Ectodermal cell (in vitro differentiated cells): ENCODE measurements at regions not wholly inside any gene's neighbourhood (a gene's known extent, or its start where the extent isn't known, plus 50 kb on each side); places are given as distances from the start of the nearest gene placed in this dataset.

Source experiments
- H3K27ac ChIP-seq: 2 replicates; pipeline ENCODE4 v1.7.0; 2013; ENCODE audit warnings: mild to moderate bottlenecking, low read depth, low read length; ENCODE audit not compliant: insufficient read depth, poor library complexity, severe bottlenecking
- H3K27me3 ChIP-seq: 2 replicates; pipeline ENCODE4 v1.7.0; 2013; ENCODE audit warnings: mild to moderate bottlenecking, low read length; ENCODE audit not compliant: insufficient read depth, control insufficient read depth, poor library complexity, severe bottlenecking
- H3K36me3 ChIP-seq: one replicate; pipeline ENCODE4 v1.7.0; 2013; ENCODE audit warnings: low read length; ENCODE audit not compliant: control insufficient read depth, insufficient read depth
- H3K4me1 ChIP-seq: one replicate; pipeline ENCODE4 v1.7.0; 2013; ENCODE audit warnings: low read length; ENCODE audit not compliant: control insufficient read depth, insufficient read depth
- H3K4me3 ChIP-seq: 2 replicates; pipeline ENCODE4 v1.7.0; 2013; ENCODE audit warnings: low read depth, low read length, control low read depth; ENCODE audit not compliant: insufficient read depth
- H3K9me3 ChIP-seq: 2 replicates; pipeline ENCODE4 v1.7.0; 2013; ENCODE audit warnings: mild to moderate bottlenecking, low read length, moderate library complexity; ENCODE audit not compliant: control insufficient read depth
- WGBS, 2 experiments: methylation state at CpG; one replicate each; pipeline ENCODE4 v1.1.7; 2013; ENCODE audit warnings: missing lambda C conversion rate in 2 of 2; 5-methylcytosine and 5-hydroxymethylcytosine counted together

GRCh38 chr9:81371824-81372223, 317.5 kb downstream of the TLE1 start:
- 75 to 77% methylated on average over 7 of the region's 7 CpGs for WGBS, 2 experiments
- no peaks in the 10 kb centered on the region for H3K36me3 ChIP-seq
- H3K9me3 ChIP-seq, result no peaks in the 10 kb centered on the region
- H3K4me3 ChIP-seq, result no peak overlapping the region
- H3K4me1 ChIP-seq, result peaks cover 30% of the 10 kb centered on the region
- H3K27me3 ChIP-seq, result no peaks in the 10 kb centered on the region
- no peak overlapping the region for H3K27ac ChIP-seq

GRCh38 chr9:81370650-81371049, 318.7 kb downstream of the TLE1 start:
- H3K27ac ChIP-seq, result no peak overlapping the region
- 93 to 98% methylated on average over 7 of the region's 7 CpGs for WGBS, 2 experiments
- no peak overlapping the region for H3K4me3 ChIP-seq
- H3K9me3 ChIP-seq, result no peaks in the 10 kb centered on the region
- H3K27me3 ChIP-seq, result no peaks in the 10 kb centered on the region
- H3K4me1 ChIP-seq, result peaks cover 30% of the 10 kb centered on the region
- no peaks in the 10 kb centered on the region for H3K36me3 ChIP-seq

- H3K27me3 ChIP-seq, result no peaks in the 10 kb centered on the region
- no peak overlapping the region for H3K27ac ChIP-seq
- WGBS, 2 experiments, result 87 to 92% methylated on average over 2 of the region's 3 CpGs
- H3K36me3 ChIP-seq, result no peaks in the 10 kb centered on the region
- H3K4me1 ChIP-seq, result peaks cover 28% of the 10 kb centered on the region
- H3K9me3 ChIP-seq, result no peaks in the 10 kb centered on the region
- no peak overlapping the region for H3K4me3 ChIP-seq
These were observed 319.3 kb downstream of the TLE1 start for GRCh38 chr9:81370096-81370495.

- Histone ChIP-seq H3K27ac (no peak overlapping the region), H3K36me3 (no peaks in the 10 kb centered on the region), H3K27me3 (no peaks in the 10 kb centered on the region), H3K9me3 (no peaks in the 10 kb centered on the region), H3K4me1 (peaks cover 24% of the 10 kb centered on the region), H3K4me3 (no peak overlapping the region)
- WGBS, 2 experiments, result 21 to 28% methylated on average over 1 of the region's 1 CpG
These were observed 320.2 kb downstream of the TLE1 start for GRCh38 chr9:81369121-81369520.

GRCh38 chr9:81363916-81364480, 325.3 kb downstream of the TLE1 start:
- no peak overlapping the region for H3K4me3 ChIP-seq
- no peaks in the 10 kb centered on the region for H3K9me3 ChIP-seq
- no peaks in the 10 kb centered on the region for H3K36me3 ChIP-seq
- WGBS, 2 experiments, result 91 to 93% methylated on average over 6 of the region's 6 CpGs
- no peaks in the 10 kb centered on the region for H3K4me1 ChIP-seq
- no peak overlapping the region for H3K27ac ChIP-seq
- H3K27me3 ChIP-seq, result no peaks in the 10 kb centered on the region

GRCh38 chr9:81361296-81361695, 328.1 kb downstream of the TLE1 start:
- Histone ChIP-seq H3K9me3 (no peaks in the 10 kb centered on the region), H3K4me3 (no peak overlapping the region), H3K4me1 (no peaks in the 10 kb centered on the region), H3K36me3 (no peaks in the 10 kb centered on the region), H3K27me3 (no peaks in the 10 kb centered on the region), H3K27ac (no peak overlapping the region)
- 89 to 100% methylated on average over 1 to 2 of the region's 2 CpGs for WGBS, 2 experiments

- Histone ChIP-seq H3K27me3 (no peaks in the 10 kb centered on the region), H3K9me3 (no peaks in the 10 kb centered on the region), H3K36me3 (no peaks in the 10 kb centered on the region), H3K4me1 (no peaks in the 10 kb centered on the region), H3K27ac (no peak overlapping the region), H3K4me3 (no peak overlapping the region)
- WGBS, 2 experiments, result 90% methylated on average over 2 of the region's 2 CpGs; no CpG with 5 or more reads in 1 of the 2 experiments
These were observed 338.2 kb downstream of the TLE1 start for GRCh38 chr9:81351166-81351565.

GRCh38 chr9:81344366-81344765, 345.0 kb downstream of the TLE1 start:
- H3K36me3 ChIP-seq, result no peaks in the 10 kb centered on the region
- no peaks in the 10 kb centered on the region for H3K27me3 ChIP-seq
- 85 to 90% methylated on average over 3 of the region's 3 CpGs for WGBS, 2 experiments
- H3K27ac ChIP-seq, result no peak overlapping the region
- no peaks in the 10 kb centered on the region for H3K9me3 ChIP-seq
- H3K4me1 ChIP-seq, result no peaks in the 10 kb centered on the region
- no peak overlapping the region for H3K4me3 ChIP-seq

GRCh38 chr9:81335879-81336421, 353.4 kb downstream of the TLE1 start:
- Histone ChIP-seq H3K27ac (no peak overlapping the region), H3K36me3 (no peaks in the 10 kb centered on the region), H3K9me3 (no peaks in the 10 kb centered on the region), H3K4me3 (no peak overlapping the region), H3K27me3 (no peaks in the 10 kb centered on the region), H3K4me1 (no peaks in the 10 kb centered on the region)
- 97 to 99% methylated on average over 3 of the region's 3 CpGs for WGBS, 2 experiments

- H3K27me3 ChIP-seq, result no peaks in the 10 kb centered on the region
- 80 to 96% methylated on average over 1 to 3 of the region's 3 CpGs for WGBS, 2 experiments
- no peaks in the 10 kb centered on the region for H3K4me1 ChIP-seq
These were observed 367.8 kb downstream of the TLE1 start for GRCh38 chr9:81321551-81321950.

More at GRCh38 chr9:81321551-81321950, 367.8 kb downstream of the TLE1 start:
- H3K9me3 ChIP-seq, result peaks cover 5% of the 10 kb centered on the region
- H3K4me3 ChIP-seq, result no peak overlapping the region
- no peak overlapping the region for H3K27ac ChIP-seq
- H3K36me3 ChIP-seq, result no peaks in the 10 kb centered on the region
